GM12891 (cell line): ENCODE measurements at regions not wholly inside any gene's neighbourhood (a gene's known extent, or its start where the extent isn't known, plus 50 kb on each side); places are given as distances from the start of the nearest gene placed in this dataset.

Experiments
- PAX5 ChIP-seq: IDR thresholded peaks from 2 replicates; pipeline ENCODE4 v1.6.1; 2011; ENCODE audit warnings: low read length, moderate library complexity, mild to moderate bottlenecking; ENCODE audit not compliant: insufficient read depth, severe bottlenecking
- POLR2A ChIP-seq: IDR thresholded peaks from 2 replicates; pipeline ENCODE4 v1.6.1; 2011; ENCODE audit warnings: low read depth, low read length, control low read depth
- POLR2AphosphoS5 ChIP-seq: IDR thresholded peaks from 2 replicates; pipeline ENCODE4 v1.6.1; 2011; ENCODE audit warnings: low read depth, low read length, control low read depth
- POU2F2 ChIP-seq: IDR thresholded peaks from 2 replicates; pipeline ENCODE4 v1.6.1; 2011; ENCODE audit warnings: low read depth, mild to moderate bottlenecking, control low read depth, low read length, moderate library complexity
- SPI1 ChIP-seq: IDR thresholded peaks from 2 replicates; pipeline ENCODE4 v1.6.1; 2011; ENCODE audit warnings: low read depth, low read length, control low read depth
- TAF1 ChIP-seq: IDR thresholded peaks from 2 replicates; pipeline ENCODE4 v1.6.1; 2011; ENCODE audit warnings: low read depth, low read length, control low read depth

DNA sequence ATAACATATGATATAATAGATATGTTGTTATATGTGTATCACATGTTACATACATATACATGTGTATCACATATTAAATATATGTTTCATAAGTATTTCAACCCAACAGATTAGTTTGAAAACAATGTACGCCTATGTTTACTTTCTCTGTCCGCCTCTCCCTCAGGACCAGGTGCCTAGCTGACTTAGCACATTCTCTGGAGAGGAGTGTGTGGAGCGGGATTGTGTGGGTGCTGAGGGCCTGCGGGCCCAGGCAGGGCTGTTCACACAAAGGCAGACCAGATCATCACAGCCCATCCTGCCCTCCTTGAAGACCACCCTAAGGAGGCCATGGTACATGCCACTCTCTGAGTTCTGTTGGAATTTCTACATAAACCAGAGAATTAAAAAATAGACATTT, 81.0 kb downstream of the PLXNA1 start:
- no peak for TF ChIP-seq POLR2A
- no peak for TF ChIP-seq TAF1
- TF ChIP-seq POLR2AphosphoS5, result no peak
- no peak for TF ChIP-seq PAX5
- TF ChIP-seq SPI1, result no peak
- no peak for TF ChIP-seq POU2F2
